A549 (cell line): ENCODE measurements at regions not wholly inside any gene's neighbourhood (a gene's known extent, or its start where the extent isn't known, plus 50 kb on each side); places are given as distances from the start of the nearest gene placed in this dataset.

ENCODE experiments used
- ATAC-seq, 2 experiments: fragments of 200-7000 bp in 1 of 2; fragments of >200 bp in 1 of 2; cut with Nextera tagmentation in 1 of 2; cut with Tn5 transposase in 1 of 2; 3 replicates each; pipeline versions ENCODE4 v1.8.0 to v1.9.1; 2018 to 2020; ENCODE audit warnings: mild to moderate bottlenecking in 1 of 2, moderate library complexity in 1 of 2
- CTCF ChIA-PET: fragments of 300-600 bp; sonication (Branson Sonifier 250); formaldehyde crosslinking; extraction: SDS; loops from one replicate; lab custom pipeline; 2021; ENCODE audit warnings: antibody characterized with exemption, inconsistent platforms; lab: Yijun Ruan, JAX
- POLR2A ChIA-PET: fragments of 350-600 bp; formaldehyde crosslinking; extraction: SDS; loops from one replicate; lab custom pipeline; 2021; ENCODE audit warnings: antibody characterized with exemption, inconsistent platforms; lab: Yijun Ruan, JAX
- DNase-seq, 2 experiments: peaks; one replicate each; pipeline versions ENCODE4 v3.0.0 to v3.0.0-alpha.2; 2011 to 2016; ENCODE audit warnings: low read depth in 1 of 2, low spot score in 1 of 2
- FAIRE-seq: peaks from 2 replicates; lab custom pipeline; 2011; peaks lifted over from hg19 to GRCh38; lab: Jason Lieb, UNC
- H3K27ac ChIP-seq, 2 experiments: fragments of >200 bp; sonication (Bioruptor Twin); formaldehyde crosslinking; 3 replicates each; pipeline ENCODE4 v1.5.1; 2016 to 2017
- H3K4me1 ChIP-seq: fragments of >200 bp; sonication (Bioruptor Twin); formaldehyde crosslinking; 3 replicates; pipeline ENCODE4 v1.6.1; 2016
- H3K4me2 ChIP-seq: fragments of >200 bp; sonication (Bioruptor Twin); formaldehyde crosslinking; 3 replicates; pipeline ENCODE4 v1.6.1; 2016
- H3K4me3 ChIP-seq: fragments of >200 bp; sonication (Bioruptor Twin); formaldehyde crosslinking; 3 replicates; pipeline ENCODE4 v1.5.1; 2016
- H3K9me3 ChIP-seq: fragments of >200 bp; sonication (Bioruptor Twin); formaldehyde crosslinking; 3 replicates; pipeline ENCODE4 v1.6.1; 2016
- BCL3 ChIP-seq: fragments of >200 bp; sonication (Bioruptor Twin); formaldehyde crosslinking; IDR thresholded peaks from 3 replicates; pipeline ENCODE4 v1.6.1; 2016
- BHLHE40 ChIP-seq: IDR thresholded peaks from 2 replicates; pipeline ENCODE4 v1.6.1; 2012; ENCODE audit warnings: low read depth, low read length, inconsistent platforms
- CHD2 ChIP-seq: fragments of 150-350 bp; IDR thresholded peaks from 2 replicates; pipeline ENCODE4 v1.6.1; 2014; ENCODE audit warnings: low read length; ENCODE audit not compliant: partially characterized antibody
- CHD4 ChIP-seq: fragments of 200-600 bp; sonication (generic); IDR thresholded peaks from 2 replicates; pipeline ENCODE4 v1.6.1; 2016; ENCODE audit warnings: antibody characterized with exemption, mild to moderate bottlenecking, borderline replicate concordance
- EHMT2 ChIP-seq: fragments of 200-600 bp; sonication (generic); IDR thresholded peaks from 2 replicates; pipeline ENCODE4 v1.6.1; 2016; ENCODE audit warnings: antibody characterized with exemption, low read depth, mild to moderate bottlenecking, moderate library complexity
- FOSB ChIP-seq: fragments of 250-450 bp; sonication (Bioruptor Pico); IDR thresholded peaks from 2 replicates; pipeline ENCODE4 v1.5.0; 2020; ENCODE audit warnings: mild to moderate bottlenecking, moderate library complexity
- HES2 ChIP-seq: fragments of >200 bp; sonication (Bioruptor Twin); formaldehyde crosslinking; IDR thresholded peaks from 2 replicates; pipeline ENCODE4 v1.6.1; 2016
- JUN ChIP-seq, 2 experiments: fragments of >200 bp; sonication (Bioruptor Twin); formaldehyde crosslinking; IDR thresholded peaks; 2 replicates in 1 of 2; 3 replicates in 1 of 2; pipeline ENCODE4 v1.6.1; 2016 to 2017
- KDM5A ChIP-seq: fragments of 200-600 bp; sonication (generic); IDR thresholded peaks from 2 replicates; pipeline ENCODE4 v1.6.1; 2016; ENCODE audit warnings: antibody characterized with exemption, mild to moderate bottlenecking
- MAFK ChIP-seq: fragments of 450-650 bp; IDR thresholded peaks from 2 replicates; pipeline ENCODE4 v1.6.1; 2014; ENCODE audit not compliant: partially characterized antibody
- MAX ChIP-seq: IDR thresholded peaks from 2 replicates; pipeline ENCODE4 v1.6.1; 2012
- MAZ ChIP-seq: fragments of 150-350 bp; IDR thresholded peaks from 2 replicates; pipeline ENCODE4 v1.6.1; 2014; ENCODE audit warnings: antibody characterized with exemption, low read depth, low read length, borderline replicate concordance
- MYC ChIP-seq: IDR thresholded peaks from 2 replicates; pipeline ENCODE4 v1.6.1; 2012; ENCODE audit warnings: mild to moderate bottlenecking, inconsistent platforms, low read length, improper control_type of control experiment, borderline replicate concordance
- NPAS2 ChIP-seq: fragments of 250-450 bp; sonication (Bioruptor Pico); IDR thresholded peaks from 2 replicates; pipeline ENCODE4 v1.8.0; 2022; ENCODE audit warnings: mild to moderate bottlenecking, moderate library complexity, borderline replicate concordance
- PBX3 ChIP-seq: IDR thresholded peaks from 2 replicates; pipeline ENCODE4 v1.6.1; 2012
- POLR2AphosphoS2 ChIP-seq: conservative IDR thresholded peaks from 2 replicates; pipeline ENCODE4 v1.6.1; 2012; ENCODE audit warnings: low read length, improper control_type of control experiment, inconsistent platforms
- RAD21 ChIP-seq, 2 experiments: fragments of >200 bp in 1 of 2; sonication (Bioruptor Twin) in 1 of 2; formaldehyde crosslinking in 1 of 2; IDR thresholded peaks in 1 of 2; conservative IDR thresholded peaks in 1 of 2; 2 replicates in 1 of 2; 3 replicates in 1 of 2; pipeline ENCODE4 v1.6.1; 2012 to 2018; ENCODE audit warnings: inconsistent platforms in 1 of 2
- SMC3 ChIP-seq: fragments of >200 bp; sonication (Bioruptor Twin); formaldehyde crosslinking; IDR thresholded peaks from 3 replicates; pipeline ENCODE4 v1.6.1; 2018; ENCODE audit warnings: inconsistent platforms
- USF2 ChIP-seq: fragments of 450-650 bp; IDR thresholded peaks from 2 replicates; pipeline ENCODE4 v1.6.1; 2014; ENCODE audit warnings: antibody characterized with exemption
- ZFP36 ChIP-seq: fragments of 450-650 bp; IDR thresholded peaks from 2 replicates; pipeline ENCODE4 v1.6.1; 2014; ENCODE audit warnings: borderline replicate concordance; ENCODE audit not compliant: partially characterized antibody
- WGBS: methylation state at CpG from one replicate; pipeline ENCODE4 v1.1.6; 2017; ENCODE audit errors: missing lambda C conversion rate; 5-methylcytosine and 5-hydroxymethylcytosine counted together

GRCh38 chr17:49907279-49907678 lies 59.4 kb upstream of the TAC4 start:
- Histone ChIP-seq H3K27ac (no peak overlapping the region), H3K9me3 (no peaks in the 10 kb centered on the region), H3K4me1 (peaks cover 14% of the 10 kb centered on the region), H3K4me3 (no peak overlapping the region), H3K4me2 (no peak overlapping the region)
- TF ChIP-seq FOSB (CRISPR knock-in tag), result no peak
- no peak for TF ChIP-seq PBX3
- DNase-seq (no peak), FAIRE-seq (no peak), ATAC-seq (no peak)
- 75% methylated on average over 6 of the region's 8 CpGs for WGBS
- POLR2A ChIA-PET, result no interaction called here
- CTCF ChIA-PET, result interaction anchor here (3.3 to 62.1 kb wide), 3 partner anchors 8 to 59 kb away, joined by 15 to 2613 read pairs (median 37); partner anchors contain the start of genes DLX3 and DLX4

- peak in 1 of 2 experiments; percentile 14; a peak in 2 of 6 replicates for ATAC-seq
- Histone ChIP-seq H3K9me3 (no peaks in the 10 kb centered on the region), H3K4me2 (no peak overlapping the region), H3K4me3 (no peak overlapping the region), H3K4me1 (peaks cover 17% of the 10 kb centered on the region), H3K27ac (no peak overlapping the region)
- CTCF ChIA-PET, result interaction anchor here (1.0 to 62.1 kb wide), 11 partner anchors 10 to 252 kb away, joined by 3 to 2613 read pairs (median 6); partner anchors contain the start of genes DLX3 and DLX4
- WGBS, result 78% methylated on average over 22 of the region's 23 CpGs
- TF ChIP-seq FOSB (CRISPR knock-in tag), result no peak
- no peak for TF ChIP-seq POLR2AphosphoS2
- no peak for TF ChIP-seq CHD2
- POLR2A ChIA-PET, result no interaction called here
- FAIRE-seq, result no peak
- no peak for DNase-seq
These were observed 59.9 kb upstream of the DLX4 start for GRCh38 chr17:49908782-49909714.

GRCh38 chr17:49910094-49910857 lies 58.7 kb upstream of the DLX4 start:
- FAIRE-seq, result no peak
- peak in 1 of 2 experiments; percentile 25; a peak in 2 of 6 replicates for ATAC-seq
- TF ChIP-seq MAX (0 out of 2 replicates have a peak, but pooled peaks have one; percentile 14), MYC (no peak), ZFP36 (peak; percentile 87), USF2 (no peak)
- 38% methylated on average over 59 of the region's 69 CpGs for WGBS
- ChIA-PET CTCF (interaction anchor here (0.7 to 62.1 kb wide), 15 partner anchors 8 to 343 kb away, joined by 3 to 2613 read pairs (median 4); partner anchors contain the start of genes DLX3 and DLX4), POLR2A (interaction anchor here (1.2 kb wide), 1 partner anchor 17 kb away, joined by 3 read pairs; no protein-coding TSS in a partner anchor)
- Histone ChIP-seq H3K27ac (peak overlapping the region in 1 of 2 experiments; percentile 63; a peak in 2 of 6 replicates), H3K4me2 (peak overlapping the region; percentile 71), H3K4me1 (peaks cover 20% of the 10 kb centered on the region), H3K4me3 (peak overlapping the region; percentile 26; the same call in 2 of the 3 replicates), H3K9me3 (no peaks in the 10 kb centered on the region)
- DNase-seq, result peak; percentile 39 to 55

GRCh38 chr17:49910858-49911204 lies 58.2 kb upstream of the DLX4 start:
- H3K9me3 ChIP-seq, result no peaks in the 10 kb centered on the region
- no peak for ATAC-seq
- DNase-seq, result no peak
- H3K4me1 ChIP-seq, result peaks cover 20% of the 10 kb centered on the region
- WGBS, result 86% methylated on average over 7 of the region's 7 CpGs
- no peak overlapping the region for H3K27ac ChIP-seq
- ChIA-PET CTCF (interaction anchor here (0.8 to 62.1 kb wide), 10 partner anchors 8 to 55 kb away, joined by 3 to 2613 read pairs (median 6); partner anchors contain the start of genes DLX3 and DLX4), POLR2A (interaction anchor here (1.2 kb wide), 1 partner anchor 17 kb away, joined by 3 read pairs; no protein-coding TSS in a partner anchor)
- no peak for FAIRE-seq
- no peak overlapping the region for H3K4me3 ChIP-seq
- peak overlapping the region; percentile 71 for H3K4me2 ChIP-seq
- TF ChIP-seq MAX (no peak), NPAS2 (CRISPR knock-in tag) (no peak), HES2 (no peak), KDM5A (no peak), SMC3 (no peak), FOSB (CRISPR knock-in tag) (no peak), USF2 (no peak), BCL3 (no peak), RAD21 (conservative IDR thresholded peaks at IDR 0.05 in 1 of 2, IDR thresholded peaks at IDR 0.05 in 1 of 2) (no peak), MAFK (no peak), EHMT2 (no peak), JUN (IDR thresholded peaks at IDR 0.05) (no peak), BHLHE40 (no peak), CHD4 (no peak), MAZ (no peak)
